LNCAP (cell line): ENCODE measurements at regions not wholly inside any gene's neighbourhood (a gene's known extent, or its start where the extent isn't known, plus 50 kb on each side); places are given as distances from the start of the nearest gene placed in this dataset.

Experiments used
- CTCF ChIP-seq: fragments of 450-650 bp; IDR thresholded peaks from 2 replicates; pipeline ENCODE4 v1.5.1; 2017; ENCODE audit warnings: mild to moderate bottlenecking

GRCh38 chr6:22884456-22884855 lies 315.1 kb downstream of the HDGFL1 start:
- TF ChIP-seq CTCF: no peak

GRCh38 chr6:22886650-22887581 lies 317.6 kb downstream of the HDGFL1 start:
- no peak for TF ChIP-seq CTCF

- TF ChIP-seq CTCF: no peak
Observed at GRCh38 chr6:22888163-22888752, 318.9 kb downstream of the HDGFL1 start.

GRCh38 chr6:22891934-22892333 lies 322.6 kb downstream of the HDGFL1 start:
- TF ChIP-seq CTCF: no peak

- no peak for TF ChIP-seq CTCF
Observed at GRCh38 chr6:22892452-22892851, 323.1 kb downstream of the HDGFL1 start.

GRCh38 chr6:22896696-22897095 lies 327.3 kb downstream of the HDGFL1 start:
- TF ChIP-seq CTCF: no peak

GRCh38 chr6:22899426-22899825 lies 330.1 kb downstream of the HDGFL1 start:
- TF ChIP-seq CTCF: no peak
